HUES6 (cell line): ENCODE measurements at regions not wholly inside any gene's neighbourhood (a gene's known extent, or its start where the extent isn't known, plus 50 kb on each side); places are given as distances from the start of the nearest gene placed in this dataset.

Experiments used
- H3K27ac ChIP-seq: 2 replicates; pipeline ENCODE4 v1.7.0; 2013; ENCODE audit warnings: low read depth, mild to moderate bottlenecking, low read length, inconsistent platforms
- H3K27me3 ChIP-seq: 2 replicates; pipeline ENCODE4 v1.6.1; 2013; ENCODE audit warnings: low read length; ENCODE audit not compliant: control insufficient read depth, insufficient read depth
- H3K36me3 ChIP-seq: 2 replicates; pipeline ENCODE4 v1.6.1; 2013; ENCODE audit warnings: low read length; ENCODE audit not compliant: control insufficient read depth, insufficient read depth
- H3K4me1 ChIP-seq: 2 replicates; pipeline ENCODE4 v1.6.1; 2013; ENCODE audit warnings: low read length; ENCODE audit not compliant: control insufficient read depth, insufficient read depth
- H3K4me3 ChIP-seq: 2 replicates; pipeline ENCODE4 v1.5.1; 2013; ENCODE audit warnings: low read depth, low read length
- H3K9ac ChIP-seq: one replicate; pipeline ENCODE4 v1.6.1; 2013; ENCODE audit warnings: mild to moderate bottlenecking, low read length
- H3K9me3 ChIP-seq: 2 replicates; pipeline ENCODE4 v1.6.1; 2013; ENCODE audit warnings: low read depth, low read length; ENCODE audit not compliant: control insufficient read depth, insufficient read depth

- no peak overlapping the region for H3K9ac ChIP-seq
- no peak overlapping the region for H3K4me3 ChIP-seq
- H3K27ac ChIP-seq: no peak overlapping the region
- no peaks in the 10 kb centered on the region for H3K36me3 ChIP-seq
- no peaks in the 10 kb centered on the region; the same call in 1 of the 2 replicates for H3K27me3 ChIP-seq
- H3K4me1 ChIP-seq: no peaks in the 10 kb centered on the region
- H3K9me3 ChIP-seq: peaks cover 5% of the 10 kb centered on the region
Measured at GRCh38 chr5:73256862-73257261, 83.9 kb downstream of the TMEM174 start.

GRCh38 chr5:73256462-73256861, 83.5 kb downstream of the TMEM174 start:
- H3K4me1 ChIP-seq: no peaks in the 10 kb centered on the region
- H3K36me3 ChIP-seq: no peaks in the 10 kb centered on the region
- H3K9ac ChIP-seq: no peak overlapping the region
- no peak overlapping the region for H3K27ac ChIP-seq
- H3K4me3 ChIP-seq: no peak overlapping the region
- H3K27me3 ChIP-seq: peaks cover 1% of the 10 kb centered on the region
- H3K9me3 ChIP-seq: peaks cover 5% of the 10 kb centered on the region

- Histone ChIP-seq H3K27me3 (peaks cover 6% of the 10 kb centered on the region), H3K4me1 (no peaks in the 10 kb centered on the region)
Measured at GRCh38 chr5:73256012-73256411, 83.0 kb downstream of the TMEM174 start.

GRCh38 chr5:73254642-73255041, 81.6 kb downstream of the TMEM174 start:
- Histone ChIP-seq H3K27me3 (peaks cover 6% of the 10 kb centered on the region; the same call in 1 of the 2 replicates), H3K27ac (no peak overlapping the region), H3K4me3 (no peak overlapping the region)

More at GRCh38 chr5:73256012-73256411, 83.0 kb downstream of the TMEM174 start:
- Histone ChIP-seq H3K9me3 (peaks cover 5% of the 10 kb centered on the region), H3K36me3 (no peaks in the 10 kb centered on the region), H3K4me3 (no peak overlapping the region), H3K9ac (no peak overlapping the region), H3K27ac (no peak overlapping the region)

GRCh38 chr5:73253047-73253660, 80.2 kb downstream of the TMEM174 start:
- H3K4me1 ChIP-seq: no peaks in the 10 kb centered on the region
- no peaks in the 10 kb centered on the region for H3K36me3 ChIP-seq
- no peak overlapping the region for H3K27ac ChIP-seq
- H3K27me3 ChIP-seq: peaks cover 6% of the 10 kb centered on the region; the same call in 1 of the 2 replicates
- peaks cover 5% of the 10 kb centered on the region for H3K9me3 ChIP-seq
- no peak overlapping the region for H3K9ac ChIP-seq
- H3K4me3 ChIP-seq: no peak overlapping the region

More at GRCh38 chr5:73254642-73255041, 81.6 kb downstream of the TMEM174 start:
- no peaks in the 10 kb centered on the region for H3K36me3 ChIP-seq
- no peak overlapping the region for H3K9ac ChIP-seq
- H3K9me3 ChIP-seq: peaks cover 5% of the 10 kb centered on the region
- H3K4me1 ChIP-seq: no peaks in the 10 kb centered on the region

GRCh38 chr5:73250645-73251044, 77.7 kb downstream of the TMEM174 start:
- Histone ChIP-seq H3K9ac (no peak overlapping the region), H3K27me3 (peaks cover 6% of the 10 kb centered on the region; the same call in 1 of the 2 replicates), H3K27ac (no peak overlapping the region)

GRCh38 chr5:73242735-73243134, 69.7 kb downstream of the TMEM174 start:
- Histone ChIP-seq H3K36me3 (no peaks in the 10 kb centered on the region), H3K9ac (no peak overlapping the region), H3K9me3 (no peaks in the 10 kb centered on the region), H3K4me3 (no peak overlapping the region), H3K27me3 (peaks cover 38% of the 10 kb centered on the region), H3K27ac (no peak overlapping the region), H3K4me1 (peaks cover 5% of the 10 kb centered on the region)

More at GRCh38 chr5:73250645-73251044, 77.7 kb downstream of the TMEM174 start:
- Histone ChIP-seq H3K4me3 (no peak overlapping the region), H3K36me3 (no peaks in the 10 kb centered on the region), H3K4me1 (peaks cover 5% of the 10 kb centered on the region), H3K9me3 (no peaks in the 10 kb centered on the region)

- Histone ChIP-seq H3K9ac (no peak overlapping the region), H3K9me3 (no peaks in the 10 kb centered on the region), H3K36me3 (no peaks in the 10 kb centered on the region), H3K4me1 (peaks cover 3% of the 10 kb centered on the region; the same call in 1 of the 2 replicates), H3K27ac (no peak overlapping the region), H3K4me3 (no peak overlapping the region), H3K27me3 (peaks cover 72% of the 10 kb centered on the region)
Measured at GRCh38 chr5:73238873-73239272, 65.9 kb downstream of the TMEM174 start.

GRCh38 chr5:73236541-73237128, 63.6 kb downstream of the TMEM174 start:
- Histone ChIP-seq H3K4me1 (peaks cover 20% of the 10 kb centered on the region), H3K27me3 (peaks cover 95% of the 10 kb centered on the region), H3K9ac (no peak overlapping the region), H3K9me3 (no peaks in the 10 kb centered on the region), H3K4me3 (no peak overlapping the region), H3K36me3 (no peaks in the 10 kb centered on the region), H3K27ac (no peak overlapping the region)

- H3K27me3 ChIP-seq: peaks cover 95% of the 10 kb centered on the region
- no peak overlapping the region for H3K27ac ChIP-seq
- no peak overlapping the region for H3K9ac ChIP-seq
- H3K4me1 ChIP-seq: peaks cover 30% of the 10 kb centered on the region
- H3K36me3 ChIP-seq: no peaks in the 10 kb centered on the region
- H3K9me3 ChIP-seq: no peaks in the 10 kb centered on the region
- H3K4me3 ChIP-seq: peak overlapping the region; percentile 63
Measured at GRCh38 chr5:73234204-73234555, 61.2 kb downstream of the TMEM174 start.

- no peaks in the 10 kb centered on the region for H3K9me3 ChIP-seq
- H3K36me3 ChIP-seq: no peaks in the 10 kb centered on the region
- H3K27ac ChIP-seq: no peak overlapping the region
- H3K27me3 ChIP-seq: peaks cover 95% of the 10 kb centered on the region
- H3K4me3 ChIP-seq: peak overlapping the region; percentile 63
- H3K9ac ChIP-seq: peak overlapping the region; percentile 22
- H3K4me1 ChIP-seq: peaks cover 30% of the 10 kb centered on the region
Measured at GRCh38 chr5:73233461-73234203, 60.6 kb downstream of the TMEM174 start.
